BJ (cell line): ENCODE measurements at regions not wholly inside any gene's neighbourhood (a gene's known extent, or its start where the extent isn't known, plus 50 kb on each side); places are given as distances from the start of the nearest gene placed in this dataset.

Source experiments
- CTCF ChIA-PET: fragments of 350-600 bp; formaldehyde crosslinking; extraction: SDS; loops from one replicate; lab custom pipeline; 2021; ENCODE audit warnings: antibody characterized with exemption, inconsistent platforms; lab: Yijun Ruan, JAX
- POLR2A ChIA-PET: fragments of 300-600 bp; sonication (Branson Sonifier 250); formaldehyde crosslinking; extraction: SDS; loops from one replicate; lab custom pipeline; 2021; ENCODE audit warnings: antibody characterized with exemption; lab: Charles Lee
- DNase-seq: peaks from one replicate; pipeline ENCODE4 v3.0.0-alpha.2; 2011; ENCODE audit warnings: low read depth
- H3K27me3 ChIP-seq: 2 replicates; pipeline ENCODE4 v1.6.0; 2011; ENCODE audit warnings: low read length; ENCODE audit not compliant: control insufficient read depth, insufficient read depth
- H3K36me3 ChIP-seq: 2 replicates; pipeline ENCODE4 v1.5.1; 2011; ENCODE audit warnings: low read length; ENCODE audit not compliant: control insufficient read depth, insufficient read depth
- H3K4me3 ChIP-seq: 2 replicates; pipeline ENCODE4 v1.5.1; 2011; ENCODE audit warnings: low read depth, mild to moderate bottlenecking, control low read depth, low read length
- CTCF ChIP-seq: IDR thresholded peaks from 2 replicates; pipeline ENCODE4 v1.5.1; 2011; ENCODE audit warnings: low read depth, mild to moderate bottlenecking, control low read depth, inconsistent platforms, low read length, moderate library complexity; ENCODE audit not compliant: insufficient read depth

GRCh38 chr5:73395256-73395655, 53.3 kb downstream of the FOXD1 start:
- CTCF ChIA-PET: interaction anchor here (0.6 to 1.0 kb wide), 3 partner anchors 10 to 21 kb away, joined by 3 read pairs; no protein-coding TSS in a partner anchor
- no peak for DNase-seq
- H3K4me3 ChIP-seq: no peak overlapping the region

GRCh38 chr5:73394610-73395009, 54.0 kb downstream of the FOXD1 start:
- no peak for TF ChIP-seq CTCF
- no peaks in the 10 kb centered on the region for H3K36me3 ChIP-seq
- no peak for DNase-seq
- CTCF ChIA-PET: interaction anchor here (0.6 to 1.6 kb wide), 4 partner anchors 9 to 57 kb away, joined by 3 to 5 read pairs (median 3); no protein-coding TSS in a partner anchor
- POLR2A ChIA-PET: no interaction called here
- no peak overlapping the region for H3K4me3 ChIP-seq
- no peaks in the 10 kb centered on the region for H3K27me3 ChIP-seq

More at GRCh38 chr5:73395256-73395655, 53.3 kb downstream of the FOXD1 start:
- no peaks in the 10 kb centered on the region for H3K27me3 ChIP-seq
- TF ChIP-seq CTCF: no peak
- H3K36me3 ChIP-seq: no peaks in the 10 kb centered on the region
- POLR2A ChIA-PET: no interaction called here

- DNase-seq: no peak
- no peaks in the 10 kb centered on the region for H3K27me3 ChIP-seq
- no peak overlapping the region for H3K4me3 ChIP-seq
- ChIA-PET POLR2A (no interaction called here), CTCF (interaction anchor here (0.6 to 1.6 kb wide), 4 partner anchors 20 to 381 kb away, joined by 3 to 5 read pairs (median 3); no protein-coding TSS in a partner anchor)
- no peaks in the 10 kb centered on the region for H3K36me3 ChIP-seq
- no peak for TF ChIP-seq CTCF
Observed at GRCh38 chr5:73393611-73394489, 54.7 kb downstream of the FOXD1 start.

- no peaks in the 10 kb centered on the region for H3K27me3 ChIP-seq
- ChIA-PET CTCF (no interaction called here), POLR2A (no interaction called here)
- H3K4me3 ChIP-seq: no peak overlapping the region
- H3K36me3 ChIP-seq: no peaks in the 10 kb centered on the region
- no peak for TF ChIP-seq CTCF
- no peak for DNase-seq
Observed at GRCh38 chr5:73392775-73393174, 55.8 kb downstream of the FOXD1 start.

GRCh38 chr5:73391441-73391881, 57.1 kb downstream of the FOXD1 start:
- POLR2A ChIA-PET: no interaction called here
- Histone ChIP-seq H3K27me3 (no peaks in the 10 kb centered on the region), H3K4me3 (no peak overlapping the region), H3K36me3 (no peaks in the 10 kb centered on the region)
- CTCF ChIA-PET: no interaction called here
- no peak for DNase-seq
- no peak for TF ChIP-seq CTCF
